ENCODE measurements at regions not wholly inside any gene's neighbourhood (a gene's known extent, or its start where the extent isn't known, plus 50 kb on each side); places are given as distances from the start of the nearest gene placed in this dataset.
"Not testable (repeated sequence)": the region's sequence is repeated elsewhere in the genome, so short reads cannot be mapped to it uniquely, and the experiment has no call there.

GRCh38 chr22:25497716-25498115 lies 66.8 kb upstream of the GRK3 start:
- Histone ChIP-seq H3K27me3 (no peaks in the 10 kb centered on the region), H3K9me3 (no peaks in the 10 kb centered on the region), H3K36me3 (no peaks in the 10 kb centered on the region), H3K27ac (no peak overlapping the region), H3K4me1 (peaks cover 0 to 13% (median 0%) of the 10 kb centered on the region in 4 donors), H3K4me3 (no peak overlapping the region)
- intact Hi-C loops (cut with DNase I): no loop called here
- TF ChIP-seq CTCF (IDR thresholded peaks at IDR 0.05): no peak
- no peak for TF ChIP-seq POLR2A (IDR thresholded peaks at IDR 0.05)
- DNase-seq: no peak
- WGBS (ENCODE audit: insufficient coverage, low coverage, low lambda C conversion rate, missing lambda C conversion rate): 78% methylated on average over 2 of the region's 2 CpGs
- ATAC-seq: no peak

GRCh38 chr22:25500671-25501070 lies 63.8 kb upstream of the GRK3 start:
- ATAC-seq; intact Hi-C loops (cut with DNase I); H3K36me3 ChIP-seq; H3K4me3 ChIP-seq; H3K27ac ChIP-seq; H3K27me3 ChIP-seq; DNase-seq; H3K4me1 ChIP-seq; H3K9me3 ChIP-seq: not testable (repeated sequence)
- WGBS (ENCODE audit: insufficient coverage, low coverage, low lambda C conversion rate, missing lambda C conversion rate): 88% methylated on average over 3 of the region's 3 CpGs

GRCh38 chr22:25504017-25504416 lies 60.5 kb upstream of the GRK3 start:
- WGBS (ENCODE audit: insufficient coverage, low coverage, low lambda C conversion rate, missing lambda C conversion rate): no CpG with 5 or more reads among the region's 1 CpG
- intact Hi-C loops (cut with DNase I); H3K9me3 ChIP-seq; H3K4me1 ChIP-seq; H3K4me3 ChIP-seq; H3K36me3 ChIP-seq; DNase-seq; ATAC-seq; H3K27ac ChIP-seq; H3K27me3 ChIP-seq: not testable (repeated sequence)

GRCh38 chr22:25508161-25508560 lies 56.3 kb upstream of the GRK3 start:
- ATAC-seq: no peak
- 92% methylated on average over 3 of the region's 3 CpGs for WGBS (ENCODE audit: insufficient coverage, low coverage, low lambda C conversion rate, missing lambda C conversion rate)
- Histone ChIP-seq H3K36me3 (no peaks in the 10 kb centered on the region), H3K4me1 (peaks cover 0 to 11% (median 0%) of the 10 kb centered on the region in 4 donors), H3K27me3 (no peaks in the 10 kb centered on the region), H3K4me3 (no peak overlapping the region), H3K27ac (no peak overlapping the region), H3K9me3 (no peaks in the 10 kb centered on the region)
- TF ChIP-seq CTCF (IDR thresholded peaks at IDR 0.05) (no peak), POLR2A (IDR thresholded peaks at IDR 0.05) (no peak)
- intact Hi-C loops (cut with DNase I): no loop called here
- no peak for DNase-seq

GRCh38 chr22:25508761-25509321 lies 55.6 kb upstream of the GRK3 start:
- no peaks in the 10 kb centered on the region for H3K9me3 ChIP-seq
- no peaks in the 10 kb centered on the region for H3K36me3 ChIP-seq
- H3K4me3 ChIP-seq: no peak overlapping the region
- WGBS (ENCODE audit: insufficient coverage, low coverage, low lambda C conversion rate, missing lambda C conversion rate): 57% methylated on average over 5 of the region's 5 CpGs
- H3K27me3 ChIP-seq: no peaks in the 10 kb centered on the region
- intact Hi-C loops (cut with DNase I): no loop called here
- H3K27ac ChIP-seq: no peak overlapping the region
- DNase-seq (no peak), ATAC-seq (peak in 1 of 4 donors; percentile 35)
- TF ChIP-seq CTCF (IDR thresholded peaks at IDR 0.05) (no peak), POLR2A (IDR thresholded peaks at IDR 0.05) (no peak)
- H3K4me1 ChIP-seq: peaks cover 0 to 11% (median 0%) of the 10 kb centered on the region in 4 donors

- WGBS (ENCODE audit: insufficient coverage, low coverage, low lambda C conversion rate, missing lambda C conversion rate): 29% methylated on average over 5 of the region's 5 CpGs
- peak; percentile 55 to 86 (median 80) for ATAC-seq
Observed at GRCh38 chr22:25509374-25509791, 55.1 kb upstream of the GRK3 start.

More at GRCh38 chr22:25509374-25509791, 55.1 kb upstream of the GRK3 start:
- TF ChIP-seq POLR2A (IDR thresholded peaks at IDR 0.05) (no peak), CTCF (IDR thresholded peaks at IDR 0.05) (no peak)
- H3K4me1 ChIP-seq: peaks cover 0 to 11% (median 0%) of the 10 kb centered on the region in 4 donors
- H3K4me3 ChIP-seq: no peak overlapping the region
- no peaks in the 10 kb centered on the region for H3K36me3 ChIP-seq
- no peaks in the 10 kb centered on the region for H3K9me3 ChIP-seq
- intact Hi-C loops (cut with DNase I): no loop called here
- peak in 1 of 3 donors; percentile 68 for DNase-seq
- H3K27ac ChIP-seq: no peak overlapping the region
- no peaks in the 10 kb centered on the region for H3K27me3 ChIP-seq
